Keratinocyte (primary cell): ENCODE measurements at regions not wholly inside any gene's neighbourhood (a gene's known extent, or its start where the extent isn't known, plus 50 kb on each side); places are given as distances from the start of the nearest gene placed in this dataset.

Experiments
- DNase-seq: peaks from one replicate; pipeline ENCODE4 v3.0.0-alpha.2; 2011; ENCODE audit warnings: low read depth, missing footprints, low spot score
- FAIRE-seq: peaks from 2 replicates; lab custom pipeline; 2011; peaks lifted over from hg19 to GRCh38; lab: Jason Lieb, UNC
- H2AFZ ChIP-seq: 2 replicates; pipeline ENCODE4 v1.6.0; 2012; ENCODE audit warnings: low read length, control low read depth, inconsistent platforms; ENCODE audit not compliant: control insufficient read depth
- H3K27ac ChIP-seq: 2 replicates; pipeline ENCODE4 v1.5.1; 2011; ENCODE audit warnings: low read length; ENCODE audit not compliant: control insufficient read depth, insufficient read depth
- H3K27me3 ChIP-seq: 3 replicates; pipeline ENCODE4 v1.6.0; 2011; ENCODE audit warnings: low read length; ENCODE audit not compliant: control insufficient read depth, insufficient read depth; ENCODE audit errors: extremely low read depth
- H3K36me3 ChIP-seq, 2 experiments: 2 replicates in 1 of 2; 3 replicates in 1 of 2; pipeline ENCODE4 v1.5.1; 2011; ENCODE audit warnings: low read length in 2 of 2, mild to moderate bottlenecking in 1 of 2; ENCODE audit not compliant: control insufficient read depth in 2 of 2, insufficient read depth in 2 of 2; ENCODE audit errors: extremely low read depth in 1 of 2
- H3K4me1 ChIP-seq: 3 replicates; pipeline ENCODE4 v1.5.1; 2011; ENCODE audit warnings: low read length; ENCODE audit not compliant: control insufficient read depth, insufficient read depth; ENCODE audit errors: extremely low read depth
- H3K4me2 ChIP-seq: 3 replicates; pipeline ENCODE4 v1.6.0; 2011; ENCODE audit warnings: low read depth, low read length; ENCODE audit not compliant: control insufficient read depth, insufficient read depth; ENCODE audit errors: extremely low read depth
- H3K4me3 ChIP-seq, 3 experiments: fragments of 200-600 bp in 1 of 3; sonication (generic) in 1 of 3; 2 replicates in 2 of 3; 3 replicates in 1 of 3; pipeline ENCODE4 v1.5.1; 2011 to 2016; ENCODE audit warnings: low read length in 3 of 3, mild to moderate bottlenecking in 3 of 3, control low read depth in 2 of 3, inconsistent platforms in 1 of 3, low read depth in 1 of 3, mixed read lengths in 1 of 3, mixed run types in 1 of 3, moderate library complexity in 1 of 3; ENCODE audit not compliant: control insufficient read depth in 2 of 3, insufficient read depth in 2 of 3; ENCODE audit errors: extremely low read depth in 1 of 3
- H3K79me2 ChIP-seq: 2 replicates; pipeline ENCODE4 v1.6.0; 2012; ENCODE audit warnings: low read length; ENCODE audit not compliant: control insufficient read depth, insufficient read depth
- H3K9ac ChIP-seq: 3 replicates; pipeline ENCODE4 v1.6.0; 2011; ENCODE audit warnings: low read length; ENCODE audit not compliant: control insufficient read depth, insufficient read depth; ENCODE audit errors: extremely low read depth
- H3K9me1 ChIP-seq: 3 replicates; pipeline ENCODE4 v1.6.0; 2011; ENCODE audit warnings: low read length; ENCODE audit not compliant: control insufficient read depth, insufficient read depth; ENCODE audit errors: extremely low read depth
- H3K9me3 ChIP-seq: 2 replicates; pipeline ENCODE4 v1.5.1; 2012; ENCODE audit warnings: low read depth, low read length; ENCODE audit not compliant: control insufficient read depth
- H4K20me1 ChIP-seq: 3 replicates; pipeline ENCODE4 v1.6.0; 2011; ENCODE audit warnings: low read length; ENCODE audit not compliant: control insufficient read depth, insufficient read depth; ENCODE audit errors: extremely low read depth
- CTCF ChIP-seq, 3 experiments: IDR thresholded peaks in 1 of 3; conservative IDR thresholded peaks in 1 of 3; optimal IDR thresholded peaks in 1 of 3; 2 replicates in 2 of 3; 3 replicates in 1 of 3; pipeline versions ENCODE3 to v1.5.1; 2011; ENCODE audit warnings: low read length in 3 of 3, mild to moderate bottlenecking in 3 of 3, moderate library complexity in 2 of 3, control low read depth in 1 of 3, inconsistent platforms in 1 of 3; ENCODE audit not compliant: insufficient read depth in 2 of 3; ENCODE audit errors: extremely low read depth in 1 of 3
- EZH2 ChIP-seq: IDR thresholded peaks from one replicate; pipeline ENCODE4 v1.6.1; 2012; ENCODE audit warnings: inconsistent platforms, mild to moderate bottlenecking, low read length, moderate library complexity
- dilution Hi-C: fragments of 300-500 bp; cut with MboI; formaldehyde crosslinking; loops from one replicate; pipeline ENCODE4 v1.7.0; 2020; ENCODE audit warnings: low sequenced_read_pairs; ENCODE audit not compliant: extremely low pct_ligation_motif_present

DNA sequence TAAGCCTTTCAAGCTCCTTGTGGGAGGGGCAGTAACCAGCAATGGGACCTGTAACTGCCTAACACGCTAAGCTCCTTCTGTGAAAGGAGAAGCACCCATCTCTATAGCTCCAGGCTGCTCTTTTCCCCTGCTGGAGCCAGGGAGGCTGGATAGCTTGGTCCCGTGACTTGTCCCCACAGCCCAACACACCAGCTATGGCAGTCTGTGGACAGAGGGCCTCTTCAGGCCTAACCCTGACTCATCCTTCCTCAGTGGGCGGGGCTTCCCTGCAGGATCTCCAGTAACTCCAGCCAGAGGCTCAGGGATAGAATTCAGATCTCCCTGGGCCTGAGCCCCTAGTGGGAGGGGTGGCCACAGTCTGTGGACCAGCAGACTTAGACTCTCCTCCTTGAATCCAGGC, 1290.1 kb downstream of the PCDH7 start:
- Histone ChIP-seq H4K20me1 (no peaks in the 10 kb centered on the region), H3K9ac (no peak overlapping the region), H3K9me1 (no peaks in the 10 kb centered on the region), H3K9me3 (no peaks in the 10 kb centered on the region), H3K36me3 (no peaks in the 10 kb centered on the region), H3K27ac (no peak overlapping the region), H3K27me3 (no peaks in the 10 kb centered on the region), H3K4me3 (no peak overlapping the region), H3K4me2 (no peak overlapping the region), H3K79me2 (no peaks in the 10 kb centered on the region), H2AFZ (no peak overlapping the region), H3K4me1 (no peaks in the 10 kb centered on the region)
- TF ChIP-seq EZH2, result no peak
- no peak for TF ChIP-seq CTCF (optimal IDR thresholded peaks at IDR 0.05 in 1 of 3, IDR thresholded peaks at IDR 0.05 in 1 of 3, conservative IDR thresholded peaks at IDR 0.05 in 1 of 3; ENCODE audit: extremely low read depth in 1 of 3, insufficient read depth in 2 of 3, low read length in 3 of 3)
- dilution Hi-C loops, result no loop called here
- no peak for FAIRE-seq
- DNase-seq, result no peak

DNA sequence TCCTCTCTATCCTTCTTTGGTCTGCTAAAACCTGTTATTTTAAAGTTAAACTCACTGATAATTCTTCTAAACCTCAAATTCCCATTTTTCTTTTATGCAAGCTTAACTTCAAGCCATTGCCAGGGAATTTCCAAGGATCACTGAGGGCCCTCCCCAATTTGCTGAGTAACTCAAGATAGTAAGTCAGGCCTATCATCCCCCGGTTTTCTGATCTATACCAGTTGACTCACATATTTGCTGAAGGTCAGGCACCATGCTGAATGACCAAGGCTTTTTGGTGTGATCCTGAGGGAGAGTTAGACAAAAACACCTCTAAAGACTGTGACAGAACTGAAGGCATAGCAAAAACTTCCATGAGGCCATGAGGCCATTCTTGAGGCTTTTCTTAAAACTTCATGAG, 1301.9 kb downstream of the PCDH7 start:
- no peak overlapping the region for H3K9ac ChIP-seq
- TF ChIP-seq EZH2 (no peak), CTCF (optimal IDR thresholded peaks at IDR 0.05 in 1 of 3, IDR thresholded peaks at IDR 0.05 in 1 of 3, conservative IDR thresholded peaks at IDR 0.05 in 1 of 3; ENCODE audit: extremely low read depth in 1 of 3, insufficient read depth in 2 of 3, low read length in 3 of 3) (no peak)
- FAIRE-seq (no peak), DNase-seq (no peak)
- H3K36me3 ChIP-seq, result no peaks in the 10 kb centered on the region
- H3K27ac ChIP-seq, result no peak overlapping the region
- H2AFZ ChIP-seq, result no peak overlapping the region
- H3K4me3 ChIP-seq, result no peak overlapping the region
- no peaks in the 10 kb centered on the region for H3K9me1 ChIP-seq
- no peaks in the 10 kb centered on the region for H4K20me1 ChIP-seq
- no peaks in the 10 kb centered on the region for H3K9me3 ChIP-seq
- no peaks in the 10 kb centered on the region for H3K4me1 ChIP-seq
- no peaks in the 10 kb centered on the region for H3K27me3 ChIP-seq
- dilution Hi-C loops, result no loop called here
- H3K4me2 ChIP-seq, result no peak overlapping the region
- H3K79me2 ChIP-seq, result no peaks in the 10 kb centered on the region
